CD4-positive, alpha-beta T cell treated with Interleukin-15 for 1 hour (primary cell): ENCODE measurements at regions not wholly inside any gene's neighbourhood (a gene's known extent, or its start where the extent isn't known, plus 50 kb on each side); places are given as distances from the start of the nearest gene placed in this dataset.

Source experiments
- DNase-seq: peaks from one replicate; pipeline ENCODE4 v3.0.0-alpha.2; 2020

GRCh38 chr21:40990366-40990765 is 143.4 kb upstream of the DSCAM start:
- DNase-seq = no peak

GRCh38 chr21:40997831-40998230 is 150.9 kb upstream of the DSCAM start:
- DNase-seq = no peak

- no peak for DNase-seq
Measured at GRCh38 chr21:41000838-41001237, 153.9 kb upstream of the DSCAM start.

GRCh38 chr21:41006636-41007035 is 159.7 kb upstream of the DSCAM start:
- DNase-seq = no peak

- DNase-seq = no peak
Measured at GRCh38 chr21:41008351-41008750, 159.6 kb upstream of the BACE2 start.

- DNase-seq = no peak
Measured at GRCh38 chr21:41008974-41009373, 159.0 kb upstream of the BACE2 start.

- DNase-seq = no peak
Measured at GRCh38 chr21:41009398-41010100, 158.4 kb upstream of the BACE2 start.

- no peak for DNase-seq
Measured at GRCh38 chr21:41010101-41010435, 157.9 kb upstream of the BACE2 start.

GRCh38 chr21:41011098-41011731 is 156.7 kb upstream of the BACE2 start:
- DNase-seq = no peak

- DNase-seq = no peak
Measured at GRCh38 chr21:41011951-41012366, 156.0 kb upstream of the BACE2 start.

GRCh38 chr21:41012425-41012824 is 155.5 kb upstream of the BACE2 start:
- DNase-seq = no peak

GRCh38 chr21:41016472-41016871 is 151.5 kb upstream of the BACE2 start:
- DNase-seq = no peak

- DNase-seq = no peak
Measured at GRCh38 chr21:41018431-41018830, 149.5 kb upstream of the BACE2 start.

GRCh38 chr21:41023936-41024335 is 144.0 kb upstream of the BACE2 start:
- DNase-seq = no peak

GRCh38 chr21:41024341-41024740 is 143.6 kb upstream of the BACE2 start:
- no peak for DNase-seq

- no peak for DNase-seq
Measured at GRCh38 chr21:41024746-41025254, 143.2 kb upstream of the BACE2 start.

GRCh38 chr21:41029571-41029970 is 138.4 kb upstream of the BACE2 start:
- no peak for DNase-seq

GRCh38 chr21:41031701-41032220 is 136.2 kb upstream of the BACE2 start:
- DNase-seq = no peak

- no peak for DNase-seq
Measured at GRCh38 chr21:41032541-41032940, 135.4 kb upstream of the BACE2 start.

- no peak for DNase-seq
Measured at GRCh38 chr21:41037212-41037611, 130.7 kb upstream of the BACE2 start.

- no peak for DNase-seq
Measured at GRCh38 chr21:41037936-41038335, 130.0 kb upstream of the BACE2 start.

- DNase-seq = no peak
Measured at GRCh38 chr21:41043014-41043413, 124.9 kb upstream of the BACE2 start.

- no peak for DNase-seq
Measured at GRCh38 chr21:41045534-41046268, 122.3 kb upstream of the BACE2 start.

- DNase-seq = no peak
Measured at GRCh38 chr21:41048145-41048544, 119.8 kb upstream of the BACE2 start.
